HEK293 (cell line): ENCODE measurements at regions not wholly inside any gene's neighbourhood (a gene's known extent, or its start where the extent isn't known, plus 50 kb on each side); places are given as distances from the start of the nearest gene placed in this dataset.

ENCODE experiments used
- CTCF ChIA-PET: fragments of 350-600 bp; formaldehyde crosslinking; extraction: SDS; loops from one replicate; lab custom pipeline; 2021; ENCODE audit warnings: antibody characterized with exemption; lab: Yijun Ruan, JAX
- POLR2A ChIA-PET: fragments of 300-600 bp; formaldehyde crosslinking; extraction: SDS; loops from one replicate; lab custom pipeline; 2020; ENCODE audit warnings: antibody characterized with exemption, inconsistent platforms; lab: Yijun Ruan, JAX
- H3K27ac ChIP-seq: fragments of 200-500 bp; sonication (Bioruptor generic); 2 replicates; pipeline ENCODE4 v1.5.1; 2014; ENCODE audit warnings: low read depth, low read length, control low read depth, inconsistent platforms; ENCODE audit errors: extremely low read depth
- H3K36me3 ChIP-seq, 2 experiments: fragments of 200-500 bp in 1 of 2; sonication (Bioruptor generic) in 1 of 2; 1 replicate in 1 of 2; 2 replicates in 1 of 2; pipeline ENCODE4 v1.5.1; 2014 to 2017; ENCODE audit warnings: inconsistent platforms in 2 of 2, low read length in 2 of 2; ENCODE audit not compliant: control insufficient read depth in 2 of 2, insufficient read depth in 1 of 2
- H3K4me1 ChIP-seq: fragments of 200-500 bp; sonication (Bioruptor generic); 2 replicates; pipeline ENCODE4 v1.5.1; 2014; ENCODE audit warnings: mild to moderate bottlenecking, low read length, inconsistent platforms; ENCODE audit not compliant: control insufficient read depth, insufficient read depth
- H3K4me3 ChIP-seq: 2 replicates; pipeline ENCODE4 v1.5.1; 2011; ENCODE audit warnings: low read depth, mild to moderate bottlenecking, control low read depth, low read length, moderate library complexity
- H3K9me3 ChIP-seq: fragments of 200-500 bp; sonication (Bioruptor generic); 2 replicates; pipeline ENCODE4 v1.5.1; 2014; ENCODE audit warnings: low read depth, low read length, inconsistent platforms; ENCODE audit not compliant: control insufficient read depth, insufficient read depth
- BCL11A ChIP-seq: fragments of 450-650 bp; formaldehyde crosslinking; IDR thresholded peaks from 2 replicates; pipeline ENCODE4 v1.5.1; 2016; ENCODE audit warnings: low read depth, missing biosample characterization, missing genetic modification characterization
- GFI1B ChIP-seq: fragments of 450-650 bp; formaldehyde crosslinking; IDR thresholded peaks from 2 replicates; pipeline ENCODE4 v1.5.1; 2016; ENCODE audit warnings: missing biosample characterization, missing genetic modification characterization
- MYNN ChIP-seq: fragments of 450-650 bp; formaldehyde crosslinking; IDR thresholded peaks from 2 replicates; pipeline ENCODE4 v1.5.1; 2016; ENCODE audit warnings: missing biosample characterization, missing genetic modification characterization, borderline replicate concordance
- SCRT2 ChIP-seq: fragments of 450-650 bp; formaldehyde crosslinking; IDR thresholded peaks from 2 replicates; pipeline ENCODE4 v1.5.1; 2016; ENCODE audit warnings: missing biosample characterization, missing genetic modification characterization
- ZBTB20 ChIP-seq: fragments of 450-650 bp; formaldehyde crosslinking; IDR thresholded peaks from 2 replicates; pipeline ENCODE4 v1.5.1; 2016; ENCODE audit warnings: missing biosample characterization, missing genetic modification characterization
- ZNF157 ChIP-seq: fragments of 450-650 bp; formaldehyde crosslinking; IDR thresholded peaks from 2 replicates; pipeline ENCODE4 v1.5.1; 2016; ENCODE audit warnings: missing biosample characterization, missing genetic modification characterization
- ZNF366 ChIP-seq: fragments of 450-650 bp; formaldehyde crosslinking; conservative IDR thresholded peaks from 2 replicates; pipeline ENCODE4 v1.5.1; 2016; ENCODE audit warnings: missing biosample characterization, missing genetic modification characterization
- ZNF501 ChIP-seq: fragments of 450-650 bp; formaldehyde crosslinking; IDR thresholded peaks from 2 replicates; pipeline ENCODE4 v1.5.1; 2016; ENCODE audit warnings: missing biosample characterization, missing genetic modification characterization
- ZNF544 ChIP-seq: fragments of 450-650 bp; formaldehyde crosslinking; IDR thresholded peaks from 2 replicates; pipeline ENCODE4 v1.5.0; 2017; ENCODE audit warnings: missing biosample characterization, missing genetic modification characterization
- ZNF555 ChIP-seq: fragments of 450-650 bp; formaldehyde crosslinking; conservative IDR thresholded peaks from 2 replicates; pipeline ENCODE4 v1.5.1; 2017; ENCODE audit warnings: missing biosample characterization, mild to moderate bottlenecking, missing genetic modification characterization, inconsistent platforms
- ZNF830 ChIP-seq: fragments of 450-650 bp; IDR thresholded peaks from 2 replicates; pipeline ENCODE4 v1.5.0; 2018; ENCODE audit warnings: missing biosample characterization, missing genetic modification characterization, low read depth, mild to moderate bottlenecking, moderate library complexity
- TF ChIP-seq, protein P1 (sequence below): fragments of 450-650 bp; formaldehyde crosslinking; IDR thresholded peaks from 2 replicates; pipeline ENCODE4 v1.5.1; 2016; ENCODE audit warnings: missing biosample characterization, missing genetic modification characterization
- TF ChIP-seq, protein P2 (sequence below): fragments of 450-650 bp; formaldehyde crosslinking; IDR thresholded peaks from 2 replicates; pipeline ENCODE4 v1.5.1; 2016; ENCODE audit warnings: missing biosample characterization, missing genetic modification characterization
- TF ChIP-seq, protein P3 (sequence below): fragments of 450-650 bp; formaldehyde crosslinking; optimal IDR thresholded peaks from 2 replicates; pipeline ENCODE3; 2016; ENCODE audit warnings: missing biosample characterization, mild to moderate bottlenecking, missing genetic modification characterization
- TF ChIP-seq, protein P4 (sequence below): fragments of 450-650 bp; formaldehyde crosslinking; IDR thresholded peaks from 2 replicates; pipeline ENCODE4 v1.5.1; 2016; ENCODE audit warnings: missing biosample characterization, missing genetic modification characterization
- TF ChIP-seq, protein P5 (sequence below): fragments of 450-650 bp; formaldehyde crosslinking; IDR thresholded peaks from 2 replicates; pipeline ENCODE4 v1.5.1; 2016; ENCODE audit warnings: missing biosample characterization, missing genetic modification characterization, borderline replicate concordance
- TF ChIP-seq, protein P6 (sequence below): fragments of 450-650 bp; formaldehyde crosslinking; IDR thresholded peaks from 2 replicates; pipeline ENCODE4 v1.5.1; 2016; ENCODE audit warnings: missing biosample characterization, missing genetic modification characterization

DNA sequence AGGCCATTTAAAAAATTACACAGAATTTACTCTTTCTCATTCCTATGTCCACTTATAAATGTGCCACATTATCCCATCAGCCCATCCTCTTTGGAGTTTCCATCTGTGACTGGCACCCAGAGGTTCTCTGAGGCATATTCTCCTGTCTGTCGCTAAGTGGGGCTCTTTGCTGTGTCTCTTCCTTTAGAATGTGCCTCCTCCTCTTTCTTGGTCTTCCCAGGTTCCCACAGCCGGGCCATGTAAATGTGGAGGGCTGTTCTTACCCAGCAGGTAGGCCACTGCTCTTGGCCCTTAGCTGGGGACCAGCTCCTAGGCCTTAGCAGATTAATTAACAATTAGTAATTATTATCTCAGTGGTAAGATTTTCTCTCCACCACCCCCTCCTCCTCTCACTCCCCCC, 167.0 kb downstream of the INSIG2 start (continued):
- TF ChIP-seq BCL11A = no peak
- TF ChIP-seq, protein P1, sequence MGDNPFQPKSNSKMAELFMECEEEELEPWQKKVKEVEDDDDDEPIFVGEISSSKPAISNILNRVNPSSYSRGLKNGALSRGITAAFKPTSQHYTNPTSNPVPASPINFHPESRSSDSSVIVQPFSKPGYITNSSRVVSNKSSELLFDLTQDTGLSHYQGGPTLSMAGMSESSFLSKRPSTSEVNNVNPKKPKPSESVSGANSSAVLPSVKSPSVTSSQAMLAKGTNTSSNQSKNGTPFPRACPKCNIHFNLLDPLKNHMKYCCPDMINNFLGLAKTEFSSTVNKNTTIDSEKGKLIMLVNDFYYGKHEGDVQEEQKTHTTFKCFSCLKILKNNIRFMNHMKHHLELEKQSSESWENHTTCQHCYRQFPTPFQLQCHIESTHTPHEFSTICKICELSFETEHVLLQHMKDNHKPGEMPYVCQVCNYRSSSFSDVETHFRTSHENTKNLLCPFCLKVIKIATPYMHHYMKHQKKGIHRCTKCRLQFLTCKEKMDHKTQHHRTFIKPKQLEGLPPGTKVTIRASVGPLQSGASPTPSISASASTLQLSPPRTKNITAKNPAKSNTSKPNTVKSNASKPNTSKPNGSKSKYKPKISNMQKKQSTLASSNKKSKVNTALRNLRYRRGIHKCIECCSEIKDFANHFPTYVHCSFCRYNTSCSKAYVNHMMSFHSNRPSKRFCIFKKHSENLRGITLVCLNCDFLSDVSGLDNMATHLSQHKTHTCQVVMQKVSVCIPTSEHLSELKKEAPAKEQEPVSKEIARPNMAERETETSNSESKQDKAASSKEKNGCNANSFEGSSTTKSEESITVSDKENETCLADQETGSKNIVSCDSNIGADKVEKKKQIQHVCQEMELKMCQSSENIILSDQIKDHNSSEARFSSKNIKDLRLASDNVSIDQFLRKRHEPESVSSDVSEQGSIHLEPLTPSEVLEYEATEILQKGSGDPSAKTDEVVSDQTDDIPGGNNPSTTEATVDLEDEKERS (tag by site-specific recombination) = no peak
- TF ChIP-seq SCRT2 = no peak

DNA sequence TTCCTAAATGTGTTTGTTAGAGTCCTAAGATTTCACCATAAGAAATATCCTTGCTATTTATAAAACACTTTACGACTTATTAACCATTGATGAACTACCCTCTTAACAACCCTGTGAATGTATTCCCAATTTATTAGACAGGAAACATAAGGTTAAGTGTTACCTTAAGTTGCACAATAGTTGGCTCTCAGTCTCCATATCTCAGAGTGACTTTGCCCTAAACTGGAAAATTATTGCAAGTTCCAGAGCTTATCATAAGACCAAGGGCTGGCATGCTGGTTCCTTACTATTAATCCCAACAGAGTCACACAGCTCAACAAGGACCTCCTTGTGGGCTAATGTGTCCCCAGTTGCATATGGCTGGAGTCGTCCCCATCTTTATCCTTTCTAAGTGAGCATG, 165.8 kb downstream of the INSIG2 start:
- Histone ChIP-seq H3K4me1 (no peaks in the 10 kb centered on the region), H3K27ac (no peak overlapping the region), H3K4me3 (no peak overlapping the region), H3K36me3 (no peaks in the 10 kb centered on the region), H3K9me3 (no peaks in the 10 kb centered on the region)
- TF ChIP-seq, protein P2, sequence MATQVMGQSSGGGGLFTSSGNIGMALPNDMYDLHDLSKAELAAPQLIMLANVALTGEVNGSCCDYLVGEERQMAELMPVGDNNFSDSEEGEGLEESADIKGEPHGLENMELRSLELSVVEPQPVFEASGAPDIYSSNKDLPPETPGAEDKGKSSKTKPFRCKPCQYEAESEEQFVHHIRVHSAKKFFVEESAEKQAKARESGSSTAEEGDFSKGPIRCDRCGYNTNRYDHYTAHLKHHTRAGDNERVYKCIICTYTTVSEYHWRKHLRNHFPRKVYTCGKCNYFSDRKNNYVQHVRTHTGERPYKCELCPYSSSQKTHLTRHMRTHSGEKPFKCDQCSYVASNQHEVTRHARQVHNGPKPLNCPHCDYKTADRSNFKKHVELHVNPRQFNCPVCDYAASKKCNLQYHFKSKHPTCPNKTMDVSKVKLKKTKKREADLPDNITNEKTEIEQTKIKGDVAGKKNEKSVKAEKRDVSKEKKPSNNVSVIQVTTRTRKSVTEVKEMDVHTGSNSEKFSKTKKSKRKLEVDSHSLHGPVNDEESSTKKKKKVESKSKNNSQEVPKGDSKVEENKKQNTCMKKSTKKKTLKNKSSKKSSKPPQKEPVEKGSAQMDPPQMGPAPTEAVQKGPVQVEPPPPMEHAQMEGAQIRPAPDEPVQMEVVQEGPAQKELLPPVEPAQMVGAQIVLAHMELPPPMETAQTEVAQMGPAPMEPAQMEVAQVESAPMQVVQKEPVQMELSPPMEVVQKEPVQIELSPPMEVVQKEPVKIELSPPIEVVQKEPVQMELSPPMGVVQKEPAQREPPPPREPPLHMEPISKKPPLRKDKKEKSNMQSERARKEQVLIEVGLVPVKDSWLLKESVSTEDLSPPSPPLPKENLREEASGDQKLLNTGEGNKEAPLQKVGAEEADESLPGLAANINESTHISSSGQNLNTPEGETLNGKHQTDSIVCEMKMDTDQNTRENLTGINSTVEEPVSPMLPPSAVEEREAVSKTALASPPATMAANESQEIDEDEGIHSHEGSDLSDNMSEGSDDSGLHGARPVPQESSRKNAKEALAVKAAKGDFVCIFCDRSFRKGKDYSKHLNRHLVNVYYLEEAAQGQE (tag by site-specific recombination) = no peak
- TF ChIP-seq ZNF157 (tag by site-specific recombination) = no peak
- TF ChIP-seq GFI1B (tag by site-specific recombination) = no peak
- no peak for TF ChIP-seq ZBTB20 (tag by site-specific recombination)
- TF ChIP-seq, protein P3, sequence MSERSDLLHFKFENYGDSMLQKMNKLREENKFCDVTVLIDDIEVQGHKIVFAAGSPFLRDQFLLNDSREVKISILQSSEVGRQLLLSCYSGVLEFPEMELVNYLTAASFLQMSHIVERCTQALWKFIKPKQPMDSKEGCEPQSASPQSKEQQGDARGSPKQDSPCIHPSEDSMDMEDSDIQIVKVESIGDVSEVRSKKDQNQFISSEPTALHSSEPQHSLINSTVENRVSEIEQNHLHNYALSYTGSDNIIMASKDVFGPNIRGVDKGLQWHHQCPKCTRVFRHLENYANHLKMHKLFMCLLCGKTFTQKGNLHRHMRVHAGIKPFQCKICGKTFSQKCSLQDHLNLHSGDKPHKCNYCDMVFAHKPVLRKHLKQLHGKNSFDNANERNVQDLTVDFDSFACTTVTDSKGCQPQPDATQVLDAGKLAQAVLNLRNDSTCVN = no peak
- no peak for TF ChIP-seq MYNN (tag by site-specific recombination)
- TF ChIP-seq ZNF366 (tag by site-specific recombination) = no peak
- TF ChIP-seq ZNF555 (tag by site-specific recombination) = no peak
- TF ChIP-seq, protein P4, sequence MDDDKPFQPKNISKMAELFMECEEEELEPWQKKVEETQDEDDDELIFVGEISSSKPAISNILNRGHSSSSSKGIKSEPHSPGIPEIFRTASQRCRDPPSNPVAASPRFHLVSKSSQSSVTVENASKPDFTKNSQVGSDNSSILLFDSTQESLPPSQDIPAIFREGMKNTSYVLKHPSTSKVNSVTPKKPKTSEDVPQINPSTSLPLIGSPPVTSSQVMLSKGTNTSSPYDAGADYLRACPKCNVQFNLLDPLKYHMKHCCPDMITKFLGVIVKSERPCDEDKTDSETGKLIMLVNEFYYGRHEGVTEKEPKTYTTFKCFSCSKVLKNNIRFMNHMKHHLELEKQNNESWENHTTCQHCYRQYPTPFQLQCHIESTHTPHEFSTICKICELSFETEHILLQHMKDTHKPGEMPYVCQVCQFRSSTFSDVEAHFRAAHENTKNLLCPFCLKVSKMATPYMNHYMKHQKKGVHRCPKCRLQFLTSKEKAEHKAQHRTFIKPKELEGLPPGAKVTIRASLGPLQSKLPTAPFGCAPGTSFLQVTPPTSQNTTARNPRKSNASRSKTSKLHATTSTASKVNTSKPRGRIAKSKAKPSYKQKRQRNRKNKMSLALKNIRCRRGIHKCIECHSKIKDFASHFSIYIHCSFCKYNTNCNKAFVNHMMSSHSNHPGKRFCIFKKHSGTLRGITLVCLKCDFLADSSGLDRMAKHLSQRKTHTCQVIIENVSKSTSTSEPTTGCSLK (tag by site-specific recombination) = no peak
- TF ChIP-seq ZNF830 (tag by site-specific recombination) = no peak
- TF ChIP-seq ZNF501 (tag by site-specific recombination) = no peak
- TF ChIP-seq, protein P5, sequence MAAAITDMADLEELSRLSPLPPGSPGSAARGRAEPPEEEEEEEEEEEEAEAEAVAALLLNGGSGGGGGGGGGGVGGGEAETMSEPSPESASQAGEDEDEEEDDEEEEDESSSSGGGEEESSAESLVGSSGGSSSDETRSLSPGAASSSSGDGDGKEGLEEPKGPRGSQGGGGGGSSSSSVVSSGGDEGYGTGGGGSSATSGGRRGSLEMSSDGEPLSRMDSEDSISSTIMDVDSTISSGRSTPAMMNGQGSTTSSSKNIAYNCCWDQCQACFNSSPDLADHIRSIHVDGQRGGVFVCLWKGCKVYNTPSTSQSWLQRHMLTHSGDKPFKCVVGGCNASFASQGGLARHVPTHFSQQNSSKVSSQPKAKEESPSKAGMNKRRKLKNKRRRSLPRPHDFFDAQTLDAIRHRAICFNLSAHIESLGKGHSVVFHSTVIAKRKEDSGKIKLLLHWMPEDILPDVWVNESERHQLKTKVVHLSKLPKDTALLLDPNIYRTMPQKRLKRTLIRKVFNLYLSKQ (tag by site-specific recombination) = no peak
- TF ChIP-seq, protein P6, sequence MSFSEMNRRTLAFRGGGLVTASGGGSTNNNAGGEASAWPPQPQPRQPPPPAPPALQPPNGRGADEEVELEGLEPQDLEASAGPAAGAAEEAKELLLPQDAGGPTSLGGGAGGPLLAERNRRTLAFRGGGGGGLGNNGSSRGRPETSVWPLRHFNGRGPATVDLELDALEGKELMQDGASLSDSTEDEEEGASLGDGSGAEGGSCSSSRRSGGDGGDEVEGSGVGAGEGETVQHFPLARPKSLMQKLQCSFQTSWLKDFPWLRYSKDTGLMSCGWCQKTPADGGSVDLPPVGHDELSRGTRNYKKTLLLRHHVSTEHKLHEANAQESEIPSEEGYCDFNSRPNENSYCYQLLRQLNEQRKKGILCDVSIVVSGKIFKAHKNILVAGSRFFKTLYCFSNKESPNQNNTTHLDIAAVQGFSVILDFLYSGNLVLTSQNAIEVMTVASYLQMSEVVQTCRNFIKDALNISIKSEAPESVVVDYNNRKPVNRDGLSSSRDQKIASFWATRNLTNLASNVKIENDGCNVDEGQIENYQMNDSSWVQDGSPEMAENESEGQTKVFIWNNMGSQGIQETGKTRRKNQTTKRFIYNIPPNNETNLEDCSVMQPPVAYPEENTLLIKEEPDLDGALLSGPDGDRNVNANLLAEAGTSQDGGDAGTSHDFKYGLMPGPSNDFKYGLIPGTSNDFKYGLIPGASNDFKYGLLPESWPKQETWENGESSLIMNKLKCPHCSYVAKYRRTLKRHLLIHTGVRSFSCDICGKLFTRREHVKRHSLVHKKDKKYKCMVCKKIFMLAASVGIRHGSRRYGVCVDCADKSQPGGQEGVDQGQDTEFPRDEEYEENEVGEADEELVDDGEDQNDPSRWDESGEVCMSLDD (tag by site-specific recombination) = no peak
- TF ChIP-seq ZNF544 (tag by site-specific recombination) = no peak
- POLR2A ChIA-PET = no interaction called here
- CTCF ChIA-PET = no interaction called here
